ENCODE measurements at regions not wholly inside any gene's neighbourhood (a gene's known extent, or its start where the extent isn't known, plus 50 kb on each side); places are given as distances from the start of the nearest gene placed in this dataset.

DNA sequence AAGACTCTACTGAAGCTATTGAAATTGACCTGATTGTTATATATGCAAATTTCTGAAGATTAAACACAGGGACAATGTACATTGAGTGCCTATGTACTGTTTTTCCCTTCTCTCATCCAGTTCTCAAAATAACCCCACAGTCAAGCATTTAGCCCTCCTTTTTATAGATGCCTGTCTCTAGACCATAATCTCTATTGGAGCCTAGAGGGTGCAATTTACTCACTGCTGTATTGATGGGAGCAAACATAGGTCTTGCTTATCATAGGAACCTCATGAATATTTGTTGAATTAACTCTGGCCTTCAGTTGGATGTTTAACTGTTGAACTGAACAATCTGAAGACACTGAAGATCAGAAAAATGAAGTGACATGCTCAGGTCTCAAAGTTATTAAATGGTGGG is 183.0 kb downstream of the RFC3 start:
- H3K4me3 ChIP-seq (ENCODE audit: low read depth, low read length): no peak overlapping the region
- TF ChIP-seq, protein P1, sequence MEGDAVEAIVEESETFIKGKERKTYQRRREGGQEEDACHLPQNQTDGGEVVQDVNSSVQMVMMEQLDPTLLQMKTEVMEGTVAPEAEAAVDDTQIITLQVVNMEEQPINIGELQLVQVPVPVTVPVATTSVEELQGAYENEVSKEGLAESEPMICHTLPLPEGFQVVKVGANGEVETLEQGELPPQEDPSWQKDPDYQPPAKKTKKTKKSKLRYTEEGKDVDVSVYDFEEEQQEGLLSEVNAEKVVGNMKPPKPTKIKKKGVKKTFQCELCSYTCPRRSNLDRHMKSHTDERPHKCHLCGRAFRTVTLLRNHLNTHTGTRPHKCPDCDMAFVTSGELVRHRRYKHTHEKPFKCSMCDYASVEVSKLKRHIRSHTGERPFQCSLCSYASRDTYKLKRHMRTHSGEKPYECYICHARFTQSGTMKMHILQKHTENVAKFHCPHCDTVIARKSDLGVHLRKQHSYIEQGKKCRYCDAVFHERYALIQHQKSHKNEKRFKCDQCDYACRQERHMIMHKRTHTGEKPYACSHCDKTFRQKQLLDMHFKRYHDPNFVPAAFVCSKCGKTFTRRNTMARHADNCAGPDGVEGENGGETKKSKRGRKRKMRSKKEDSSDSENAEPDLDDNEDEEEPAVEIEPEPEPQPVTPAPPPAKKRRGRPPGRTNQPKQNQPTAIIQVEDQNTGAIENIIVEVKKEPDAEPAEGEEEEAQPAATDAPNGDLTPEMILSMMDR (IDR thresholded peaks at IDR 0.05; ENCODE audit: low read depth, low read length): no peak

DNA sequence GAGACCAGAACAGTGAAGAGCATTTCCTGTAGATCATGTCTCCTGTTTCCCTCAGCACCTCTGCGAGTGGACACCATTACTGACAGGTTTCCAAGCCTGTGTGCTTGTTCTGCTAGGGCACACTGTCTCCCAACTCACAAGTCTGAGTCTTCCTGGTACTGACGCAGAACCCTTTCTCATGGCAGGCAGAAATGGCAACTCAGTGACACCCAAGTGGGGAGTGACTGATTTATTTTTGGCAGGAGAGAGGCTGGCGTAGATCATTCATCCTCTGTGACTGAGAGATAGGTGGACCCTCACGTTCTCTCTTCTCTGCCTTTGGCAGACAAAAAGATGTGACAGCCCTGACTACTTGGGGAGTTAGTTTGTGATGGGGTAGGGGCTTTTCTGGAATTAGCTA is 183.4 kb downstream of the RFC3 start:
- H3K4me3 ChIP-seq (ENCODE audit: low read depth, low read length): no peak overlapping the region
- TF ChIP-seq, protein P1 (IDR thresholded peaks at IDR 0.05; ENCODE audit: low read depth, low read length): no peak

DNA sequence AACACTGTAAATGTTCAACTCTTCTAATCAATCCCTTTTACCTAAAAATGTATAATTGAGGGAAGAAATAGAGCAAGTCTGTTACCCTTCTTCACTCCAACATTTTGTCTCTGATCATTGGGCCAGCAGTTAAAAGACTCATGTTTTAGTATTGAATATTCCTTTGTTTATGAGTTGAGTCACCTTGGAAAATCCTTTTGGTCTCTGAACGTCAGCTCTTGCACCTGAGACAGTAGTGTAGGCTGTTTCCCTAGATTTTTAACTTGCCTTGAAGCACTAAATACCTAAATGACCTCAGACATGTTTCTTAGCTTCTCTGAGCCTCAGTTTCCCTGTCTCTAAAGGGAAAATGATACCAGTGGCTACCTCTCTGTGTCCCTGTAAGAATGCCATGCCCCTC is 184.2 kb downstream of the RFC3 start:
- no peak overlapping the region for H3K4me3 ChIP-seq (ENCODE audit: low read depth, low read length)
- TF ChIP-seq, protein P1 (IDR thresholded peaks at IDR 0.05; ENCODE audit: low read depth, low read length): no peak

DNA sequence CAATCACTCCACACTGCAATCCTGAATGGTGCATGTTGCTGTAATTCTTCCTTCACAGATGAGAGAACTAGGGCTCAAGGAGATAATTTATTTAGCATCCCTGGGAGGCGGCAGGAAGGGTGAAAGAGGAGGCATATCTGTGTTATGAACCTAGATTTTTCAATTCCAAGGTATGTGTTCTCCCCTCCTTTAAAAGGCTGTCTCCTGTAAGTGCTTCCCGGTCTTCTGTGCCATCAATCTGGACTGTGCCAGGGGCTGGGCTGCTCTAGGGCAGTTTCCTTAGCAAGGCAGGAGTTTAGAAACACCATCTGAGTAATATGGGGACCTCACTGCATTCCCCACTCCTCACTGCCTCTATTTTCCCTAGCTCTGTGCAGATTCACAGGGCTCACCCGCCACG is 185.0 kb downstream of the RFC3 start:
- TF ChIP-seq, protein P1 (IDR thresholded peaks at IDR 0.05; ENCODE audit: low read depth, low read length): no peak
- no peak overlapping the region for H3K4me3 ChIP-seq (ENCODE audit: low read depth, low read length)

DNA sequence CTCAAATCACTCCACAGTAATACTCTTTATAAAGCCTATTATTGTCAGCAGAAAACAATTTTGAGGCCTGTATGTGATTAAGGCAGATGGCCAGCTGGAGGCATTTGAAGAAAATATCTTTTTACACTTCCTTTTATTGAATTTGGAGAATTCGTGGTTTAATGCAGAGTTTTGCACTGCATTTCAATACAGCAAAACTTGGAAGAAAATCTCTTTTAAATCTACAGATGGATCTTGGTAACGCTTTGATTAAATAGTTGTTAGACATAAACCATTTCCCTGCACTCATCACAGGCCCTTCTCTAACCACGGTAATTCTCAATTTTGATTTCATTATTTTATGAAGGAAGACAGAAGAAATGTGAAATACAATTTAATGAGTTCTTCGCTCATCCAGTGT is 185.7 kb downstream of the RFC3 start:
- H3K4me3 ChIP-seq (ENCODE audit: low read depth, low read length): no peak overlapping the region
- TF ChIP-seq, protein P1 (IDR thresholded peaks at IDR 0.05; ENCODE audit: low read depth, low read length): no peak

DNA sequence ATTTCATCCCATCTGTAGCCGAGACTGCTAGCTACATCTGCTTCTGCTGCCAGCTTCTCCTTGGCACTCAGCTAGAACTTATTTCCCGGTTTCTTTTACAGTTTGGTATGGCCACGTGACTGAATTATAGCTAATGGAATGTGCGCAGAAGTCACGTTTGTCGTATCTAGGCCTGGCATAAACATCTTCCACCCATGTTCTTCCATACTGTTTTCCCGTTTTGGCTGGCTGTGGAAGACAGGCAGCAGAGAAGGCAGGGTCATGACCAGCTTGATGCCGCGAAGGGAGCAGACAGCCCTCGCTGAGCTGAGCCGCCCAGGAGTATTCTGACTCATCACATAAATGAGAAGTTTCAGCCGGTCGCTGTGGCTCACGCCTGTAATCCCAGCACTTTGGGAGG is 186.7 kb downstream of the RFC3 start:
- no peak overlapping the region for H3K4me3 ChIP-seq (ENCODE audit: low read depth, low read length)
- TF ChIP-seq, protein P1 (IDR thresholded peaks at IDR 0.05; ENCODE audit: low read depth, low read length): no peak

DNA sequence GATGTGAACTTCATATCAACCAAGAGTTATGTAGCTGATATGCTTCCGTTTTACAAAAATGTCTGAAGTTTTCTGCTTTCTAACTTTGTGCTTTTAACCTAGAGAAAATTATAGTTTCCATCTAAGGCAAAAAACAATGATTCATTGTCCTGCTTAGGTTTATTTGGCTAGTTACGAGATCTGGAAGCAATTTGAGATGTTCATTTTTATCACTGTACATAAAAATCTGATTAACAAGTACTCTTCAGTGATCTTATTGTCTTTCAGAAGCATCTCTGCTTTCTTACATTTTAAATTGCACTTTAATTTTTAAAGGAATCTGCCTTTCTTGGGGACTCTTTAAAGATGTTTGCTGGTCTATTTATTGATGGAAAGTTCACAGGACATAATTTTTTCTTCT is 188.1 kb downstream of the RFC3 start:
- no peak overlapping the region for H3K4me3 ChIP-seq (ENCODE audit: low read depth, low read length)
- TF ChIP-seq, protein P1 (IDR thresholded peaks at IDR 0.05; ENCODE audit: low read depth, low read length): no peak

Data from WI38 (cell line).